Colonic mucosa (tissue), 4 donors: ENCODE measurements at regions not wholly inside any gene's neighbourhood (a gene's known extent, or its start where the extent isn't known, plus 50 kb on each side); places are given as distances from the start of the nearest gene placed in this dataset.

Experiments
- DNase-seq: peaks from one replicate; pipeline ENCODE4 v3.0.0-alpha.2; 2020
- H3K27ac ChIP-seq: fragments of 200-600 bp; one replicate; pipeline ENCODE4 v1.8.0; 2021
- H3K27me3 ChIP-seq: fragments of 200-600 bp; one replicate; pipeline ENCODE4 v1.8.0; 2021
- H3K36me3 ChIP-seq: fragments of 200-600 bp; one replicate; pipeline ENCODE4 v1.8.0; 2021
- H3K4me1 ChIP-seq: fragments of 200-600 bp; one replicate; pipeline ENCODE4 v1.8.0; 2021; ENCODE audit warnings: mild to moderate bottlenecking
- H3K4me3 ChIP-seq: fragments of 200-600 bp; one replicate; pipeline ENCODE4 v1.8.0; 2021
- H3K9ac ChIP-seq, 2 donors: one replicate each; pipeline ENCODE4 v1.7.0; 2013; ENCODE audit warnings: control low read depth in 2 of 2, low read depth in 2 of 2, low read length in 2 of 2
- H3K9me3 ChIP-seq: fragments of 200-600 bp; one replicate; pipeline ENCODE4 v1.8.0; 2021
- CTCF ChIP-seq: fragments of 200-600 bp; IDR thresholded peaks from one replicate; pipeline ENCODE4 v1.8.0; 2022; ENCODE audit warnings: antibody characterized with exemption, mild to moderate bottlenecking
- intact Hi-C: fragments of 100-400 bp; cut with DNase I; formaldehyde crosslinking; loops from one replicate; pipeline ENCODE4 v1.14.1; 2022
- donor health status: healthy.
- donor health status: DM: no; HTN: no; CAD: no.
- donor health status: DM: no; HTN: no; CAD: no.

DNA sequence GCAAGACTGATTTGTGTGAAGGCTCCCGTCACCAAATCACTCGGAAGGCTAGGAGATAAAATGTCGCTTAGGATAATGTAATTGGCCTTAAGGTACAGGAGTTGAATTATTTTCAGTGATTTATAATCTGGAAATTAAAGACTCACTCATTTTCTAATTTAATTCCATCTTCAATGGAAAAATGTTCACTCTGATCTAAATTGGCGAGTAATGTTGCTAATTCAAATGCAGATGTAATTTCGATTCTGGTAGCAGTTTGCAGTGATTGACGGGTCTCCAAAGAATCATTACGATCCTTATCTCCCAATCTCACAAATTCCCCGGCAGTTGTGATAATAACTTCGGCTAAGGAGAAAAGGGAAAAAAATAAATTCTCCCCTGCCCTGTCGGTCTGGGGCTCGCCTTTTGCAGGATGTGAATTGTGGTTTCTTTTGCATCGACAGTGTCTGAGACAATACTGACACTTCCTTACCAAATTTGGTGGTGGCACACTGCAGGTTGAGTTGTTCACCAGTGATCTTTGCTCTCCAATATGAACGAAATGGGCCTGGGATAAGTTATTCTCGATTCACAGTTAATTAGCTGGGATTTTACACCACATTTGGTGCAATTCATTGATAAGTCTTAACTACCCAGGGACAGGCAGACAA is 215.1 kb upstream of the GPR26 start:
- H3K36me3 ChIP-seq: no peaks in the 10 kb centered on the region
- no peak overlapping the region for H3K9ac ChIP-seq
- TF ChIP-seq CTCF: no peak
- H3K4me1 ChIP-seq: no peaks in the 10 kb centered on the region
- DNase-seq: no peak
- no peaks in the 10 kb centered on the region for H3K9me3 ChIP-seq
- no peaks in the 10 kb centered on the region for H3K27me3 ChIP-seq
- no peak overlapping the region for H3K4me3 ChIP-seq
- H3K27ac ChIP-seq: no peak overlapping the region
- intact Hi-C loops: no loop called here

GRCh38 chr10:123451618-123452245 is 214.4 kb upstream of the GPR26 start:
- no peak for TF ChIP-seq CTCF
- no peak for DNase-seq
- no peaks in the 10 kb centered on the region for H3K4me1 ChIP-seq
- intact Hi-C loops: no loop called here
- no peak overlapping the region for H3K4me3 ChIP-seq
- no peaks in the 10 kb centered on the region for H3K27me3 ChIP-seq
- no peak overlapping the region for H3K27ac ChIP-seq
- H3K9me3 ChIP-seq: no peaks in the 10 kb centered on the region
- no peaks in the 10 kb centered on the region for H3K36me3 ChIP-seq
- H3K9ac ChIP-seq: no peak overlapping the region

GRCh38 chr10:123454987-123455386 is 211.2 kb upstream of the GPR26 start:
- intact Hi-C loops: no loop called here
- no peak for TF ChIP-seq CTCF
- Histone ChIP-seq H3K9ac (no peak overlapping the region), H3K36me3 (no peaks in the 10 kb centered on the region), H3K9me3 (no peaks in the 10 kb centered on the region), H3K4me1 (no peaks in the 10 kb centered on the region), H3K27me3 (no peaks in the 10 kb centered on the region), H3K27ac (no peak overlapping the region), H3K4me3 (no peak overlapping the region)
- DNase-seq: no peak

DNA sequence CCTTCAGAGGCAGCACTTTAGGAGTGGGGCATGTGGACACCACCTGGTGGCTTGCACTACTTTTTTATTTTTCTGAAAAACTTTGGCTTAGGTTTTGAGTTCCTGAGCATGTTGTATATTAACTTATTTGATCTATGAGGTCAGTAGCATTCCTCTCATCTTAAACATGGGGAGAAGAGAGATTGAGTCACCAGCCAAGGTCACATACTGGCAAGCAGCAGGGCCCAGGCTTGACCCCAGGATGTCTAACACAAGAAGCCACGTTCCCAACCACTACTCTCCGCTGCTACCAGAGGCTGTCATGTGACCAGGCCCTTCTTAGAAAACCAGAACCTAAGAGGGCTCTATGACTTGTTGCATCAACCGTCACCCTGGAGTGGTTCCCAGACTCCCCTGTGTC is 210.3 kb upstream of the GPR26 start:
- H3K27me3 ChIP-seq: no peaks in the 10 kb centered on the region
- H3K4me3 ChIP-seq: no peak overlapping the region
- no peak overlapping the region for H3K9ac ChIP-seq
- intact Hi-C loops: no loop called here
- no peaks in the 10 kb centered on the region for H3K36me3 ChIP-seq
- H3K9me3 ChIP-seq: no peaks in the 10 kb centered on the region
- DNase-seq: no peak
- TF ChIP-seq CTCF: no peak
- no peak overlapping the region for H3K27ac ChIP-seq
- no peaks in the 10 kb centered on the region for H3K4me1 ChIP-seq

DNA sequence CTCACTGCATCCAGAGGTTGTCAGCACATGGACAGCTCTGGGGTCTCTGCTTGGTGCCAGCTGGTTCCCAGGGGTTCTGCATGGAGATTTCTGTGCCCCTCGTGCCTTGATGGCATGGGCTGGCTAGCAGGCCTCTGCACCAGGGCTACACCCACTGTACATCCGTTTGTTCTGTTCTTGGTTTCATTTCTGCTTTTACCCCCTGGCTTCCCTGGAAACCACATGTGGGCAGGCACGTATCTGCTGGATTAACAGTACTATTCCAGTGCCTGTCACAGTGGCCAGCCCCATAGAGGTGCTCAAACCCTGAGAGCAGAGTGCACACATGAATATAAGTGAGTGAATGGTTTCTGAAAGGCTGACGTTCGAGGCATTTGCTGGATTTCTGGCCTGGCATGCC is 207.2 kb upstream of the GPR26 start:
- no peak for DNase-seq
- Histone ChIP-seq H3K27ac (no peak overlapping the region), H3K27me3 (no peaks in the 10 kb centered on the region), H3K9me3 (no peaks in the 10 kb centered on the region), H3K9ac (no peak overlapping the region), H3K36me3 (no peaks in the 10 kb centered on the region), H3K4me3 (no peak overlapping the region), H3K4me1 (no peaks in the 10 kb centered on the region)
- TF ChIP-seq CTCF: no peak
- intact Hi-C loops: no loop called here
